GM23338 (cell line): ENCODE measurements at regions not wholly inside any gene's neighbourhood (a gene's known extent, or its start where the extent isn't known, plus 50 kb on each side); places are given as distances from the start of the nearest gene placed in this dataset.

Source experiments
- ATAC-seq: fragments of 200-7000 bp; cut with Tn5 transposase; 3 replicates; pipeline ENCODE4 v1.9.1; 2020
- DNase-seq: peaks from one replicate; pipeline ENCODE4 v3.0.0-alpha.2; 2015; ENCODE audit warnings: low spot score
- H2AFZ ChIP-seq: fragments of 200-600 bp; sonication (generic); 2 replicates; pipeline ENCODE4 v1.8.0; 2016; ENCODE audit warnings: antibody characterized with exemption, mild to moderate bottlenecking, moderate library complexity
- H3F3A ChIP-seq: fragments of 200-600 bp; sonication (generic); replicated peaks from 2 replicates; pipeline ENCODE4 v1.8.0; 2017; ENCODE audit warnings: antibody characterized with exemption, mixed run types, low read depth
- H3K27ac ChIP-seq: fragments of 200-600 bp; sonication (generic); 2 replicates; pipeline ENCODE4 v1.6.1; 2016; ENCODE audit warnings: low read depth
- H3K27me3 ChIP-seq: fragments of 200-600 bp; sonication (generic); 2 replicates; pipeline ENCODE4 v1.8.0; 2016; ENCODE audit warnings: mild to moderate bottlenecking, mixed run types, moderate library complexity; ENCODE audit not compliant: insufficient read depth
- H3K36me3 ChIP-seq: fragments of 200-600 bp; sonication (generic); 2 replicates; pipeline ENCODE4 v1.8.0; 2016; ENCODE audit warnings: mild to moderate bottlenecking; ENCODE audit not compliant: insufficient read depth
- H3K4me1 ChIP-seq: fragments of 200-600 bp; sonication (generic); 2 replicates; pipeline ENCODE4 v1.8.0; 2016; ENCODE audit warnings: mild to moderate bottlenecking, moderate library complexity; ENCODE audit not compliant: insufficient read depth
- H3K4me2 ChIP-seq: fragments of 200-600 bp; sonication (generic); 2 replicates; pipeline ENCODE4 v1.7.1; 2017; ENCODE audit warnings: mixed run types
- H3K4me3 ChIP-seq: fragments of 200-600 bp; sonication (generic); 2 replicates; pipeline ENCODE4 v1.6.1; 2016; ENCODE audit warnings: mixed run types
- H3K79me2 ChIP-seq: fragments of 200-600 bp; sonication (generic); replicated peaks from 2 replicates; pipeline ENCODE4 v1.8.0; 2017; ENCODE audit warnings: mild to moderate bottlenecking; ENCODE audit not compliant: insufficient read depth
- H3K9me2 ChIP-seq: fragments of 200-600 bp; sonication (generic); 2 replicates; pipeline ENCODE4 v1.8.0; 2017; ENCODE audit not compliant: insufficient read depth
- H4K20me1 ChIP-seq: fragments of 200-600 bp; sonication (generic); replicated peaks from 2 replicates; pipeline ENCODE4 v1.8.0; 2017; ENCODE audit warnings: mild to moderate bottlenecking; ENCODE audit not compliant: insufficient read depth
- H3K27ac Mint-ChIP-seq: 2 replicates; pipeline ENCODE4 v1.8.0; 2020; ENCODE audit warnings: inconsistent platforms, mild to moderate bottlenecking, moderate library complexity, mixed read lengths
- H3K27me3 Mint-ChIP-seq: 3 replicates; pipeline ENCODE4 v1.8.0; 2022; ENCODE audit warnings: low read depth, mild to moderate bottlenecking, moderate library complexity, mixed read lengths, inconsistent platforms; ENCODE audit not compliant: insufficient read depth, poor library complexity
- H3K36me3 Mint-ChIP-seq: 3 replicates; pipeline ENCODE4 v1.8.0; 2021; ENCODE audit warnings: low read depth, mild to moderate bottlenecking, inconsistent platforms, moderate library complexity, mixed read lengths
- H3K4me1 Mint-ChIP-seq: 3 replicates; pipeline ENCODE4 v1.8.0; 2020; ENCODE audit warnings: mild to moderate bottlenecking, inconsistent platforms, mixed read lengths
- H3K4me3 Mint-ChIP-seq: 3 replicates; pipeline ENCODE4 v1.8.0; 2021; ENCODE audit warnings: moderate library complexity, mild to moderate bottlenecking, inconsistent platforms, mixed read lengths
- H3K9me3 Mint-ChIP-seq: 3 replicates; pipeline ENCODE4 v1.8.0; 2020; ENCODE audit warnings: moderate library complexity, mild to moderate bottlenecking, inconsistent platforms, mixed read lengths
- CREB1 ChIP-seq: fragments of 250-450 bp; sonication (Bioruptor Pico); IDR thresholded peaks from 2 replicates; pipeline ENCODE4 v1.5.0; 2020; ENCODE audit warnings: low read depth, mild to moderate bottlenecking, moderate library complexity
- EZH2phosphoT487 ChIP-seq: fragments of 200-600 bp; sonication (generic); IDR thresholded peaks from one replicate; pipeline ENCODE4 v1.8.1; 2018; ENCODE audit warnings: antibody characterized with exemption; ENCODE audit not compliant: unreplicated experiment
- JUNB ChIP-seq: IDR thresholded peaks from one replicate; pipeline ENCODE4 v1.6.1; 2016; ENCODE audit warnings: antibody characterized with exemption; ENCODE audit not compliant: unreplicated experiment
- NANOG ChIP-seq: IDR thresholded peaks from 2 replicates; pipeline ENCODE4 v1.6.1; 2016; ENCODE audit warnings: antibody characterized with exemption, borderline replicate concordance
- POLR2AphosphoS5 ChIP-seq: IDR thresholded peaks from 2 replicates; pipeline ENCODE4 v1.6.1; 2016; ENCODE audit warnings: antibody characterized with exemption, low read depth
- STAT1 ChIP-seq: IDR thresholded peaks from one replicate; pipeline ENCODE4 v1.6.1; 2016; ENCODE audit warnings: antibody characterized with exemption; ENCODE audit not compliant: unreplicated experiment
- ZNF114 ChIP-seq: fragments of 250-450 bp; sonication (Bioruptor Pico); IDR thresholded peaks from 2 replicates; pipeline ENCODE4 v1.5.0; 2020; ENCODE audit warnings: mild to moderate bottlenecking, moderate library complexity
- ZNF331 ChIP-seq: fragments of 250-450 bp; sonication (Bioruptor Pico); IDR thresholded peaks from 2 replicates; pipeline ENCODE4 v1.5.0; 2020; ENCODE audit warnings: low read depth, mild to moderate bottlenecking, moderate library complexity
- ZNF462 ChIP-seq: fragments of 250-450 bp; sonication (Bioruptor Pico); IDR thresholded peaks from 2 replicates; pipeline ENCODE4 v1.5.0; 2020; ENCODE audit warnings: mild to moderate bottlenecking, moderate library complexity
- TF ChIP-seq, protein P1 (sequence below), 2 experiments: fragments of 200-600 bp in 1 of 2; sonication (generic) in 1 of 2; conservative IDR thresholded peaks; 2 replicates each; pipeline versions ENCODE4 v1.5.1 to v1.6.1; 2016 to 2017; ENCODE audit warnings: antibody characterized with exemption in 2 of 2, low read depth in 2 of 2, mild to moderate bottlenecking in 2 of 2, moderate library complexity in 1 of 2
- TF ChIP-seq, protein P2 (sequence below): IDR thresholded peaks from one replicate; pipeline ENCODE4 v1.6.1; 2018; ENCODE audit warnings: antibody characterized with exemption; ENCODE audit not compliant: unreplicated experiment
- TF ChIP-seq, protein P3 (sequence below): IDR thresholded peaks from 2 replicates; pipeline ENCODE4 v1.6.1; 2016; ENCODE audit warnings: antibody characterized with exemption

DNA sequence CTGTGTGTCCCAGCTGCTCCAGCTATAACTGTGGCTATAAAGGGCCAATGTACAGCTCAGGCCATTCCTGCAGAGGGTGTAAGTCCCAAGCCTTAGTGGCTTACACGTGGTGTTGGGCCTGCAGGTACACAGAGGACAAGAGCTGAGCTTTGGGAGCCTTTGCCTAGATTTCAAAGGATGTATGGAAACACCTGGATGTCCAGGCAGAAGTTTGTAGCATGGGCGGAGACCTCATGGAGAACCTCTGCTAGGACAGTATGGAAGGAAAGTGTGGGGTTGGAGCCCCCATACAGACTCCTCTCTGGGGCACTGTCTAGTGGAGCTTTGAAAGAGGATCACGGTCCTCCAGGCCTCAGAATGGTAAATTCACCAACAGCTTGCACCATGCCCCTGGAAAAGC lies 113.9 kb downstream of the RGS21 start:
- no peaks in the 10 kb centered on the region for H3K4me1 Mint-ChIP-seq
- H3K9me3 Mint-ChIP-seq = peaks cover 23% of the 10 kb centered on the region
- Histone ChIP-seq H3K36me3 (0 out of 2 replicates have a peak, but pooled peaks cover 4% of the 10 kb centered on the region), H4K20me1 (no peaks in the 10 kb centered on the region), H3K4me2 (no peak overlapping the region), H3K27me3 (no peaks in the 10 kb centered on the region), H3K9me2 (0 out of 2 replicates have a peak, but pooled peaks cover 3% of the 10 kb centered on the region), H3F3A (no peaks in the 10 kb centered on the region), H2AFZ (no peak overlapping the region), H3K79me2 (no peaks in the 10 kb centered on the region), H3K4me1 (no peaks in the 10 kb centered on the region), H3K4me3 (no peak overlapping the region), H3K27ac (no peak overlapping the region)
- no peak for DNase-seq
- ATAC-seq = no peak
- H3K4me3 Mint-ChIP-seq = no peak overlapping the region
- H3K27ac Mint-ChIP-seq = no peak overlapping the region
- no peak for TF ChIP-seq POLR2AphosphoS5
- no peak for TF ChIP-seq CREB1 (CRISPR knock-in tag)
- no peak for TF ChIP-seq NANOG
- no peak for TF ChIP-seq STAT1
- TF ChIP-seq ZNF462 = no peak
- TF ChIP-seq, protein P1, sequence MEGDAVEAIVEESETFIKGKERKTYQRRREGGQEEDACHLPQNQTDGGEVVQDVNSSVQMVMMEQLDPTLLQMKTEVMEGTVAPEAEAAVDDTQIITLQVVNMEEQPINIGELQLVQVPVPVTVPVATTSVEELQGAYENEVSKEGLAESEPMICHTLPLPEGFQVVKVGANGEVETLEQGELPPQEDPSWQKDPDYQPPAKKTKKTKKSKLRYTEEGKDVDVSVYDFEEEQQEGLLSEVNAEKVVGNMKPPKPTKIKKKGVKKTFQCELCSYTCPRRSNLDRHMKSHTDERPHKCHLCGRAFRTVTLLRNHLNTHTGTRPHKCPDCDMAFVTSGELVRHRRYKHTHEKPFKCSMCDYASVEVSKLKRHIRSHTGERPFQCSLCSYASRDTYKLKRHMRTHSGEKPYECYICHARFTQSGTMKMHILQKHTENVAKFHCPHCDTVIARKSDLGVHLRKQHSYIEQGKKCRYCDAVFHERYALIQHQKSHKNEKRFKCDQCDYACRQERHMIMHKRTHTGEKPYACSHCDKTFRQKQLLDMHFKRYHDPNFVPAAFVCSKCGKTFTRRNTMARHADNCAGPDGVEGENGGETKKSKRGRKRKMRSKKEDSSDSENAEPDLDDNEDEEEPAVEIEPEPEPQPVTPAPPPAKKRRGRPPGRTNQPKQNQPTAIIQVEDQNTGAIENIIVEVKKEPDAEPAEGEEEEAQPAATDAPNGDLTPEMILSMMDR (conservative IDR thresholded peaks at IDR 0.05; ENCODE audit: low read depth in 2 of 2) = no peak
- no peak for TF ChIP-seq EZH2phosphoT487
- TF ChIP-seq, protein P2, sequence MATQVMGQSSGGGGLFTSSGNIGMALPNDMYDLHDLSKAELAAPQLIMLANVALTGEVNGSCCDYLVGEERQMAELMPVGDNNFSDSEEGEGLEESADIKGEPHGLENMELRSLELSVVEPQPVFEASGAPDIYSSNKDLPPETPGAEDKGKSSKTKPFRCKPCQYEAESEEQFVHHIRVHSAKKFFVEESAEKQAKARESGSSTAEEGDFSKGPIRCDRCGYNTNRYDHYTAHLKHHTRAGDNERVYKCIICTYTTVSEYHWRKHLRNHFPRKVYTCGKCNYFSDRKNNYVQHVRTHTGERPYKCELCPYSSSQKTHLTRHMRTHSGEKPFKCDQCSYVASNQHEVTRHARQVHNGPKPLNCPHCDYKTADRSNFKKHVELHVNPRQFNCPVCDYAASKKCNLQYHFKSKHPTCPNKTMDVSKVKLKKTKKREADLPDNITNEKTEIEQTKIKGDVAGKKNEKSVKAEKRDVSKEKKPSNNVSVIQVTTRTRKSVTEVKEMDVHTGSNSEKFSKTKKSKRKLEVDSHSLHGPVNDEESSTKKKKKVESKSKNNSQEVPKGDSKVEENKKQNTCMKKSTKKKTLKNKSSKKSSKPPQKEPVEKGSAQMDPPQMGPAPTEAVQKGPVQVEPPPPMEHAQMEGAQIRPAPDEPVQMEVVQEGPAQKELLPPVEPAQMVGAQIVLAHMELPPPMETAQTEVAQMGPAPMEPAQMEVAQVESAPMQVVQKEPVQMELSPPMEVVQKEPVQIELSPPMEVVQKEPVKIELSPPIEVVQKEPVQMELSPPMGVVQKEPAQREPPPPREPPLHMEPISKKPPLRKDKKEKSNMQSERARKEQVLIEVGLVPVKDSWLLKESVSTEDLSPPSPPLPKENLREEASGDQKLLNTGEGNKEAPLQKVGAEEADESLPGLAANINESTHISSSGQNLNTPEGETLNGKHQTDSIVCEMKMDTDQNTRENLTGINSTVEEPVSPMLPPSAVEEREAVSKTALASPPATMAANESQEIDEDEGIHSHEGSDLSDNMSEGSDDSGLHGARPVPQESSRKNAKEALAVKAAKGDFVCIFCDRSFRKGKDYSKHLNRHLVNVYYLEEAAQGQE = no peak
- TF ChIP-seq ZNF114 = no peak
- TF ChIP-seq JUNB = no peak
- TF ChIP-seq, protein P3, sequence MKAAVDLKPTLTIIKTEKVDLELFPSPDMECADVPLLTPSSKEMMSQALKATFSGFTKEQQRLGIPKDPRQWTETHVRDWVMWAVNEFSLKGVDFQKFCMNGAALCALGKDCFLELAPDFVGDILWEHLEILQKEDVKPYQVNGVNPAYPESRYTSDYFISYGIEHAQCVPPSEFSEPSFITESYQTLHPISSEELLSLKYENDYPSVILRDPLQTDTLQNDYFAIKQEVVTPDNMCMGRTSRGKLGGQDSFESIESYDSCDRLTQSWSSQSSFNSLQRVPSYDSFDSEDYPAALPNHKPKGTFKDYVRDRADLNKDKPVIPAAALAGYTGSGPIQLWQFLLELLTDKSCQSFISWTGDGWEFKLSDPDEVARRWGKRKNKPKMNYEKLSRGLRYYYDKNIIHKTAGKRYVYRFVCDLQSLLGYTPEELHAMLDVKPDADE = no peak
- TF ChIP-seq ZNF331 (CRISPR knock-in tag) = no peak
- peaks cover 18% of the 10 kb centered on the region for H3K36me3 Mint-ChIP-seq
- H3K27me3 Mint-ChIP-seq = no peaks in the 10 kb centered on the region
